ENCODE measurements at regions not wholly inside any gene's neighbourhood (a gene's known extent, or its start where the extent isn't known, plus 50 kb on each side); places are given as distances from the start of the nearest gene placed in this dataset.

DNA sequence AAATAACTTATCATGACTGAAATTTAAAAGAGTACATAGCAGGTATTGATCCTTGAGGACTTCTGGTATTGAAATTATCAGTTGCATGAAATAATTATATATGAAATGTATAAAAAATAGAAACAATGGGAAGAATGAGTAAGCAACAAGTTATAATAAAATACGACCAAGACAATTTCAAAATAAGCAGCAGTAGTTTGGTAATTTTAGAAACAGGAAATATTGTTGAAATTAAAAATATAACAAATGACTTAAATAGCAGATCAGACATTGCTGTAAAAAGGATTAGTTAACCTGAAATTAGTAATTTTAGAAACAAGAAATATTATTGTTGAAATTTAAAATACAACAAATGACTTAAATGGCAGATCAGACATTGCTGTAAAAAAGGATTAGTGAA, 152.3 kb downstream of the BTC start:
- TF ChIP-seq NFRKB (IDR thresholded peaks at IDR 0.05) (no peak), BHLHE40 (IDR thresholded peaks at IDR 0.05; ENCODE audit: borderline replicate concordance) (no peak), SP1 (IDR thresholded peaks at IDR 0.05) (no peak), FOXM1 (IDR thresholded peaks at IDR 0.05; ENCODE audit: borderline replicate concordance) (no peak), ZNF384 (IDR thresholded peaks at IDR 0.05) (no peak), TARDBP (IDR thresholded peaks at IDR 0.05) (no peak), LEF1 (IDR thresholded peaks at IDR 0.05; ENCODE audit: borderline replicate concordance) (no peak), FOXA1 (IDR thresholded peaks at IDR 0.05) (no peak)
